ACC112 (cell line): ENCODE measurements at regions not wholly inside any gene's neighbourhood (a gene's known extent, or its start where the extent isn't known, plus 50 kb on each side); places are given as distances from the start of the nearest gene placed in this dataset.

Experiments used
- H2AFZ ChIP-seq: fragments of 200-600 bp; sonication (generic); one replicate; pipeline ENCODE4 v1.6.0; 2017; ENCODE audit warnings: antibody characterized with exemption, low read length; ENCODE audit not compliant: unreplicated experiment
- H3K27ac ChIP-seq: fragments of 200-600 bp; sonication (generic); 2 replicates; pipeline ENCODE4 v1.5.1; 2014; ENCODE audit warnings: low read depth, mild to moderate bottlenecking, antibody characterized with exemption, low read length, moderate library complexity
- H3K27me3 ChIP-seq: fragments of 200-600 bp; sonication (generic); 2 replicates; pipeline ENCODE4 v1.6.1; 2014; ENCODE audit warnings: mild to moderate bottlenecking, antibody characterized with exemption, low read length, moderate library complexity, mixed read lengths; ENCODE audit not compliant: insufficient read depth
- H3K36me3 ChIP-seq: fragments of 200-600 bp; sonication (generic); 2 replicates; pipeline ENCODE4 v1.6.1; 2016; ENCODE audit warnings: mild to moderate bottlenecking, antibody characterized with exemption, low read length, moderate library complexity, mixed read lengths; ENCODE audit not compliant: insufficient read depth
- H3K4me1 ChIP-seq: fragments of 200-600 bp; sonication (generic); one replicate; pipeline ENCODE4 v1.6.1; 2016; ENCODE audit warnings: low read length, mixed read lengths; ENCODE audit not compliant: insufficient read depth, unreplicated experiment, control insufficient read depth
- H3K4me3 ChIP-seq: fragments of 200-600 bp; sonication (generic); 2 replicates; pipeline ENCODE4 v1.5.1; 2014; ENCODE audit warnings: mild to moderate bottlenecking, low read depth, low read length
- H3K79me2 ChIP-seq: fragments of 200-600 bp; sonication (generic); one replicate; pipeline ENCODE4 v1.6.0; 2016; ENCODE audit warnings: low read length; ENCODE audit not compliant: control insufficient read depth, unreplicated experiment, insufficient read depth

DNA sequence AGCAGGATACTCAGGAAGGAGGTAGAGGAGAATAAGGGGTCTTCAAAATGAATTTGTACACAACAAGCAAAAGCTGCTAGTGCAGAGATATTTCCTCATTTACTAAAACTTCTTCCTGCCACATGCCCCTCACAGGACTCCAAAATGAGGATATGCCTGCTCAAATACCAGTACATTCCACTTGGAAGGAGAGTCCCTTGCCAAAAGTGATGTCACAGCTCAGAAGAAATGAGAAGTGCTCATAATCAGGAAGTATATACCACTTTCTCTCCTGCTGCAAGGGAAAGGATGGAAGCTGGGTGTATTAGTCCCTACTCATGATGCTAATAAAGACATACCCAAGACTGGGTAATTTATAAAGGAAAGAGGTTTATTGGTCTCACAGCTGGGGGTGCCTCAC lies 87.7 kb upstream of the FSHR start:
- H3K79me2 ChIP-seq = no peaks in the 10 kb centered on the region
- H3K36me3 ChIP-seq = no peaks in the 10 kb centered on the region
- H3K4me3 ChIP-seq = no peak overlapping the region
- H3K27me3 ChIP-seq = no peaks in the 10 kb centered on the region; the same call in 1 of the 2 replicates
- no peak overlapping the region for H3K27ac ChIP-seq
- H2AFZ ChIP-seq = no peak overlapping the region
- H3K4me1 ChIP-seq = peaks cover 5% of the 10 kb centered on the region

- H3K4me1 ChIP-seq = peaks cover 5% of the 10 kb centered on the region
- no peaks in the 10 kb centered on the region for H3K79me2 ChIP-seq
- H3K27ac ChIP-seq = no peak overlapping the region
- no peak overlapping the region for H3K4me3 ChIP-seq
- H3K36me3 ChIP-seq = no peaks in the 10 kb centered on the region
- H2AFZ ChIP-seq = no peak overlapping the region
- no peaks in the 10 kb centered on the region; the same call in 1 of the 2 replicates for H3K27me3 ChIP-seq
Observed at GRCh38 chr2:49241501-49241900, 87.2 kb upstream of the FSHR start.

DNA sequence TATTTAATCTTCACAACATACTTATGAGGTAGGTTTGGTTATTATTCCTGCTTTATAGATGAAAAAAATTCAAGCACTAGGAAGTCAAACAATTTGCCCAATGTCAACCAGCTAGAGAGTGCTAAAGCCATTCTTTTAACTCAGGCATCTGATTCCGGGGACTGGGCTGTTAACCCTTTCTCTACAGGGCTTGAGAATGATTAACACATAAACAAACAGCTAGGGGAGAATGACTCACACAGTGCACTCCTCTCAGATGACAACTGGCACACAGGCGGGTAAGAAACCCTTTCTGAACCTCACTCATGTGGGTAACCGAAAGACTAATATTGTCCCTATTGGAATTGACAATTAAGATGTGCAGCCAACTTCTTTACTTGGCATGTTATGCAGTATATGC lies 86.3 kb upstream of the FSHR start:
- H3K79me2 ChIP-seq = no peaks in the 10 kb centered on the region
- H3K4me3 ChIP-seq = no peak overlapping the region
- H3K36me3 ChIP-seq = no peaks in the 10 kb centered on the region
- peaks cover 5% of the 10 kb centered on the region for H3K4me1 ChIP-seq
- no peak overlapping the region for H2AFZ ChIP-seq
- H3K27me3 ChIP-seq = no peaks in the 10 kb centered on the region; the same call in 1 of the 2 replicates
- no peak overlapping the region for H3K27ac ChIP-seq

DNA sequence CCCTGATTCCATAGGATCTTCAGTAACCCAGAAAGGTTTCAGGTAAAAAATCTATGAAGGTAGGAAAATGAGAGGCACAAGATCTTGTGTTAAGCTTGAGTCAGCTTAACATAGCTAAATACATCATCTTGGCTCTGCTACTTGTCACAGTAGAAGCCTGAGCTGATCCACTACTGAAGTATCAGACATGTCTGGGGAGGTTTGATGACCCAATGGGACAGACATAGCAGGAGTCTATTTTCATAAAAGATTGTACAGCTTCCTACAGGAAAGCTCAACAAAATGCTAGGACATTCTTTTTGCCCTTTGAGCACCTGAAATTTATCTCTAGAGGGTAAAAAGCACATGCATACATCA lies 84.3 kb upstream of the FSHR start:
- Histone ChIP-seq H3K4me3 (no peak overlapping the region), H2AFZ (no peak overlapping the region), H3K79me2 (no peaks in the 10 kb centered on the region), H3K36me3 (no peaks in the 10 kb centered on the region), H3K27me3 (no peaks in the 10 kb centered on the region; the same call in 1 of the 2 replicates), H3K4me1 (peaks cover 5% of the 10 kb centered on the region), H3K27ac (no peak overlapping the region)

DNA sequence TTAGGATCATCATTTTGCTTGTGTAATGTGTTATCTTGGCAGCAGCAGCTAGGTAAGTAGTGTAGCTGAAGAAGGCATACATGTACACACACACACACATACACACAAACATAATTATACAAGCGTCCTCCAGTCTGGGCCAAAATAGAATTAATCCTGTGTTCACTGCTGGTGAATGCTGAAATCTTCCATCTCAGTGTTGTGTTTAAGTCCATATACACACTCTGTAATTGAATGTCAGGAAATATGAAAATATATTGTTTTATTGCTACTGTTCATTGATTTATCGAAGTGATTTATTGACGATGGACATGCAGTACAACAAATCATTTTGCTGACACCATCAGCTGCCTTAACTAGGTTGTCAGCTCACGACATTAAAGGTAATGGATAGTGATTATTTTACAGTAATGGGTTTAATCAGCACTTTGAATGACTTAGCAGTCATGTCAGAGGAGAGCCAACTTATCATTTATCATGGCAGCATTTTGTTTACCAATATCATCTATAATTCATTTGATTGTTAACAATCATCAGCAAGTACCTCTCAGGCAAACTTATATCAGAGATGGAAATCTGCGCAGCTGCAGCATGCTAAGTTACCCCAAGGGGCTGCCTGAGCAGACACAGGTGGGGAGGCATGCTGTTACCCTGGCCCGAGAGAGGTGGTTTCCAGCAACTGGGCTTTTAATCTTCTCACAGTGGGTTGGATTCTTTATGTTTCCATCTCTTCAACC lies 83.7 kb upstream of the FSHR start:
- no peaks in the 10 kb centered on the region for H3K79me2 ChIP-seq
- H3K4me1 ChIP-seq = peaks cover 5% of the 10 kb centered on the region
- no peak overlapping the region for H3K27ac ChIP-seq
- H3K27me3 ChIP-seq = no peaks in the 10 kb centered on the region; the same call in 1 of the 2 replicates
- H3K36me3 ChIP-seq = no peaks in the 10 kb centered on the region
- H3K4me3 ChIP-seq = no peak overlapping the region
- H2AFZ ChIP-seq = no peak overlapping the region

DNA sequence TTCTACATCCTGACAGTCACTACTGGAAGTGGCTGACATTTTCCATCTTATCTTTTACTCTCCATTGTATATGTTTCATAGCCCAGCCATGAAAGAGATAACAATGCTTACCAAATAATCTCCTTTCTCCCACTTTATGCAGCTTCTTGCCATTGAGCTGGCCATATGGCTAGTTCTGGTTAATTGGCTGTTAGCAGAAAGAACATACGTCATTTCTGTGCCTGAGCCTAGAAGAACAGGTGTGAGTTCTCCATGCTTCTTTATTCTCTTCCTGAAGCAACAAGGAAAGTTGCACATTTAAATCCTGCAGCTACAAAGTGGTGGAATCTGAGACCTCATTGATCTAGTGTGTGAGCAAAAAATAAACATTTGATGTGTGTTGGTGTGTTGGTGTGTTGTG lies 82.0 kb upstream of the FSHR start:
- Histone ChIP-seq H2AFZ (no peak overlapping the region), H3K79me2 (no peaks in the 10 kb centered on the region), H3K27ac (no peak overlapping the region), H3K27me3 (no peaks in the 10 kb centered on the region; the same call in 1 of the 2 replicates), H3K4me1 (peaks cover 5% of the 10 kb centered on the region), H3K4me3 (no peak overlapping the region), H3K36me3 (no peaks in the 10 kb centered on the region)

- Histone ChIP-seq H3K36me3 (no peaks in the 10 kb centered on the region), H3K27me3 (no peaks in the 10 kb centered on the region), H3K4me1 (peaks cover 16% of the 10 kb centered on the region), H3K79me2 (no peaks in the 10 kb centered on the region), H2AFZ (no peak overlapping the region), H3K27ac (peak overlapping the region; percentile 40; the same call in 1 of the 2 replicates), H3K4me3 (no peak overlapping the region)
Observed at GRCh38 chr2:49226360-49226759, 72.0 kb upstream of the FSHR start.

GRCh38 chr2:49225126-49225525 lies 70.8 kb upstream of the FSHR start:
- Histone ChIP-seq H3K79me2 (no peaks in the 10 kb centered on the region), H3K27me3 (no peaks in the 10 kb centered on the region), H3K36me3 (no peaks in the 10 kb centered on the region), H3K27ac (peak overlapping the region; percentile 46), H3K4me3 (no peak overlapping the region), H2AFZ (no peak overlapping the region), H3K4me1 (peaks cover 16% of the 10 kb centered on the region)

- Histone ChIP-seq H2AFZ (no peak overlapping the region), H3K4me3 (no peak overlapping the region), H3K36me3 (no peaks in the 10 kb centered on the region), H3K4me1 (peaks cover 16% of the 10 kb centered on the region), H3K27ac (no peak overlapping the region), H3K27me3 (no peaks in the 10 kb centered on the region), H3K79me2 (no peaks in the 10 kb centered on the region)
Observed at GRCh38 chr2:49224426-49225010, 70.2 kb upstream of the FSHR start.

DNA sequence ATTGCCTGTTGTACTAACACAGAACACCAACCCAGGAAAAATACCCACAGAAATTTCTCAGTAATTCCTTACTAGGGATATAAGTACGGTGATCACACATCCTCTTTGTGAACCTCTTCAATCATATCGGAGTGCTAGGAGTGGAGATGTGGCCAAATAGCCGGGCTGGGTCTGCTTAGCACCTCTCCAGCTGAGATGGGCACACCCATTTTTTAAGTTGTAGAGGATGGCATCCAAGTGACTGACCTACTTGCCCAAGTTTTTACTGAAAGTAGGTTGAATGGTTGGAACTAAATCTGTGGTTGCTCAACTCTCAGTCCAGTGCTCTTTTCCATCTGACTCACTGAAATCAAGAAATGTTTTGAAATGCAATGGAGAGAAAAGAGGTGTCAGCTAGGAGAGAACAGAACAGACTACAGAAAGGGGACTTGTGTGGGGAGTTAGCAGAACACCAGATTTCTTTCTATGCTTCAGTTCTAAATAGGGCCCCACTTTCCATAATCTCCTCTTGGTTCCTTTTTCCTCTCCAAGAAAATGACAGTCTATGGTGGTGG lies 68.7 kb upstream of the FSHR start:
- no peak overlapping the region for H3K4me3 ChIP-seq

DNA sequence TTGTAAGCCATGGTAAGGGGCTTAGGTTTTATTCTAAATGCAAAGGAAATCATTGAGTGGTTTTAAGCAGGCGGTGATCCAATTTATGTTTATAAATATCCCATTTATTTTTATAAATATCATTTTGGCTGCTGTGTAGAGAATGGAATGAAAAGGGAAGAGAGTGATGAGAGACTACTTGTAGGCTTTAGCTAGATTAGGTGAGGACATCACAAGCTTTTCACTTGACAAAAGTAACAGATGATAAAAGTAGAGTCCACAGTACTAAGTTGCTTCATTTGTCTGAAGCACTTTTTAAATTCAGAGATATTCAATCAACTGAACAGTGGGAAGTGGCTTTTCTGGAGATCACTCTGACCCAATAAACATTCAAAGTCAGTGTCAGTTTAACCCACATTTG lies 65.4 kb upstream of the FSHR start:
- Histone ChIP-seq H3K36me3 (no peaks in the 10 kb centered on the region), H3K79me2 (no peaks in the 10 kb centered on the region), H3K27ac (no peak overlapping the region), H3K4me1 (peaks cover 1% of the 10 kb centered on the region), H3K4me3 (no peak overlapping the region), H2AFZ (no peak overlapping the region), H3K27me3 (no peaks in the 10 kb centered on the region)

More for the DNA sequence above, 68.7 kb upstream of the FSHR start:
- Histone ChIP-seq H3K36me3 (no peaks in the 10 kb centered on the region), H2AFZ (no peak overlapping the region), H3K27ac (0 out of 2 replicates have a peak overlapping the region, but pooled peaks have one; percentile 5), H3K79me2 (no peaks in the 10 kb centered on the region), H3K4me1 (peaks cover 16% of the 10 kb centered on the region), H3K27me3 (no peaks in the 10 kb centered on the region)
